HEK293 (cell line): ENCODE measurements at regions not wholly inside any gene's neighbourhood (a gene's known extent, or its start where the extent isn't known, plus 50 kb on each side); places are given as distances from the start of the nearest gene placed in this dataset.

Experiments
- CTCF ChIP-seq: fragments of 450-650 bp; formaldehyde crosslinking; IDR thresholded peaks from 2 replicates; pipeline ENCODE4 v1.5.1; 2016; ENCODE audit warnings: missing biosample characterization, missing genetic modification characterization
- PBX3 ChIP-seq: sonication (generic); formaldehyde crosslinking; IDR thresholded peaks from 2 replicates; pipeline ENCODE4 v1.8.1; 2022; ENCODE audit warnings: mild to moderate bottlenecking, moderate library complexity, missing genetic modification reagents
- ZNF560 ChIP-seq: fragments of 450-650 bp; formaldehyde crosslinking; IDR thresholded peaks from 2 replicates; pipeline ENCODE4 v1.5.1; 2017; ENCODE audit warnings: missing biosample characterization, missing genetic modification characterization, borderline replicate concordance

GRCh38 chr13:63167699-63168337 lies 1752.2 kb upstream of the PCDH20 start:
- no peak for TF ChIP-seq ZNF560 (tag by site-specific recombination)
- TF ChIP-seq PBX3 (CRISPR knock-in tag) = no peak
- TF ChIP-seq CTCF (tag by site-specific recombination) = no peak
